GM19372 (cell line): ENCODE measurements at regions not wholly inside any gene's neighbourhood (a gene's known extent, or its start where the extent isn't known, plus 50 kb on each side); places are given as distances from the start of the nearest gene placed in this dataset.
"Not testable (repeated sequence)": the region's sequence is repeated elsewhere in the genome, so short reads cannot be mapped to it uniquely, and the experiment has no call there.

Experiments
- ATAC-seq: cut with Tn5 transposase; IDR thresholded peaks from one replicate; pipeline ENCODE4 v1.9.1; 2021; ENCODE audit warnings: mild to moderate bottlenecking, low read depth, moderate library complexity; ENCODE audit not compliant: unreplicated experiment

GRCh38 chr16:22572331-22573224 lies 61.9 kb downstream of the NPIPB5 start:
- not testable (repeated sequence) for ATAC-seq

- peak; percentile 82 for ATAC-seq
Measured at GRCh38 chr16:22573225-22573530, 62.5 kb downstream of the NPIPB5 start.

- not testable (repeated sequence) for ATAC-seq
Measured at GRCh38 chr16:22576506-22576905, 65.8 kb downstream of the NPIPB5 start.

- not testable (repeated sequence) for ATAC-seq
Measured at GRCh38 chr16:22583195-22583594, 72.5 kb downstream of the NPIPB5 start.

- not testable (repeated sequence) for ATAC-seq
Measured at GRCh38 chr16:22584459-22584858, 73.8 kb downstream of the NPIPB5 start.

DNA sequence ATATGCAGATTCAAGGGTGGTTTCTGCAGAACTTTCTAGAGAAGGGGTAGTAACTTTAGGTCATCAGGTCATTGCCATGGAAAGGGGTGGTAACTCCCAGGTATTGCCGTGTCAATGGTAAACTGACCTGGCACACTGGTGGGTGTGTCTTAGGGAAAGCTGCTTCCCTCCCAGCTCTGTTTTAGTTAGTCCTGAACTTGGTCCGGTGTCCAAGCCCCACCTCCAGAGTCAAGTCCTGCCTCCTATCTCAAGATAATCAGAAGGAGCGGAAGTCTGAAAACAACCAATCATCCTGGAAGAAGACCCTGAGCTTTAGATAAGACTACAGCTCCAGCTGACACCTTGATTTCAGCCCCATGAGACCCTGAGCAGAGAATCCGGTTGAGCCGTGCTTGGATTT lies 74.2 kb downstream of the NPIPB5 start:
- ATAC-seq: not testable (repeated sequence)

DNA sequence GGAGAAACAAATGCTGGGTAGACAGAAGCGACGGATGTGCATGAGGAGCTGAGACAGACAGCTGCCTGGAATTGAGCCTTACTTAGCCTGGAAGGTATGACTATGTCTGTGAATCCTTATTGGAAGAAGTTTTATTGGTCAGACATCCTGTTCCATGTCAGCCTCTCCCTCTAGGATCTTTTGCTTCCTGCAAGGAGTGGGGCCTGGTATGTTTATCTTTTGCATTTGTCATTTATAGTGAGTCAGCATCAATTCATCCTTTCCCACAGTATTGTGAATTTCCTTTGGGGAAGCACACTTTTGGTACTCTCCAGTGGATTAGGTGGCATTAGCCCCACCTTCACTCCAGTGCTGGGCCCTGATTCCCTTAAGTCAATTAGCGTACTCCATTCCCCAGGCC lies 74.7 kb downstream of the NPIPB5 start:
- not testable (repeated sequence) for ATAC-seq

GRCh38 chr16:22586732-22587131 lies 76.0 kb downstream of the NPIPB5 start:
- ATAC-seq: not testable (repeated sequence)

DNA sequence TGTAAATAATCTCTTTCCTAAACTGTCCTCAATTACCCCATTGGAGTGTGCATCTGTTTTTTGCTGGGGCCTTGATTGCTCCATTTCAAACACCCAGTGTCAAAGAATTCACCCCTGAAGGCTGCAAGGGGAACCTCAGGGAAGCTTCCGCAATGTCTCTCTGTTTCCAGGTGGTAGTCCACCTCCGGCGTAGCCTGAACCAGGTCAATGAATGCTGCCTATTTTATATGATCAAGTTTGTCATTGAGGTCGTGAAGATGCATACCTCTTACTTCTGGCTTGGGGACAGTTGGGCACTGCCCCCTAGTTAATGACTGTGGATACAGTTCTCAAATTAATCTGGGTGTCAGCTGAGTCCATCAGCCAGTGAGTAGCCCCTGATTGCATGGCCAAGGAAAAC lies 79.1 kb downstream of the NPIPB5 start:
- not testable (repeated sequence) for ATAC-seq

- ATAC-seq: not testable (repeated sequence)
Measured at GRCh38 chr16:22596445-22597045, 85.9 kb downstream of the NPIPB5 start.

DNA sequence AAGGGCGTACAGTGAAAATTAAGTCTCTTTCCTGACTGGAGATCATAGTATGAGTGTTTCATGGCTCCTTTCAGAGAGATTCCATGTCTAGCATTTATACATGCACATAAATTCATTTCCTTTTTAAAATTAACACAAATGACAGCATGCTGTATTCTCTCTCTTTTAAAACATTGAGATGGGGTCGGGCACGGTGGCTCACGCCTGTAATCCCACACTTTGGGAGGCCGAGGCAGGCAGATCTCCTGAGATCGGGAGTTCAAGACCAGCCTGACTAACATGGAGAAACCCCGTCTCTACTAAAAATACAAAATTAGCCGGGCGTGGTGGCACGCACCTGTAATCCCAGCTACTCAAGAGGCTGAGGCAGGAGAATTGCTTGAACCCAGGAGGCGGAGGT lies 93.1 kb downstream of the NPIPB5 start:
- not testable (repeated sequence) for ATAC-seq

DNA sequence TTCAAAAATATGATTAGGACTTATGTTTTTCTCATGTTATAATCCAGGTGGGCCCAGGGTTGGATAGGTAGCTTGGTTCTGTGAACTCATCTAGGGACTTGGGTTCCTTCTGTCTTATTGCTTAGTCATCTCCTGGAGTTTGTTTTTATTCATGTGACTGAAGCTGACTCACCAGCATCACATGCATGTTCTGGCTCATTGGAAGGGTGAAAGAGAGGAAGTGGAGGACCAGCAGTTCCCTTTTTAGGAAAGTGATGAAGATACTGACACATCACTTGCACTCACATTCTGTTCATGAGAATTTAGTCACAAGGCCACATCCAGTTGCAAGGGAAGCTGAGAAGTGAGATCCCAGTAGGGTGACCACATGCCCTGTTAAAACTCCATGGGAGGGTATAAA lies 95.9 kb downstream of the NPIPB5 start:
- not testable (repeated sequence) for ATAC-seq

- ATAC-seq: not testable (repeated sequence)
Measured at GRCh38 chr16:22609798-22610197, 99.1 kb downstream of the NPIPB5 start.

- not testable (repeated sequence) for ATAC-seq
Measured at GRCh38 chr16:22611128-22611527, 100.4 kb downstream of the NPIPB5 start.

GRCh38 chr16:22614271-22614947 lies 103.7 kb downstream of the NPIPB5 start:
- no peak for ATAC-seq

DNA sequence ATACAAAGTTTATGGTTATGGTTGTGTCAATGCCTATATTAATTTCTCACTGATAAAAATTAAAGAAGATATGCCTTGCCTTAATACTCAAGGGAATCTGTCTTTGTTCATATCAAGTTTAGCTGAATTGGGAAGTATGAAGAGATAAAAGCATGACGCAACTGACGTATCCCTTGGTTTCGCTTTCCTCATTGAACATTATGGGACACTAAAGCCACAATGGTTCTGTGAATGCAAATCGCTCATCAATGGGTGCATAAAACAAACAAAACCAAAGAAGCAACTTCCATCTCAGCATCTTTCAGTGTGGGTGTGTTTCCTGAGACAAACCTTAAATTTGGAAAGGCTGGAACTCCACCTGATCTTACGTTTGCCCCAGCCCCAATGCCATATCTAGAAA lies 108.2 kb downstream of the NPIPB5 start:
- ATAC-seq: no peak

DNA sequence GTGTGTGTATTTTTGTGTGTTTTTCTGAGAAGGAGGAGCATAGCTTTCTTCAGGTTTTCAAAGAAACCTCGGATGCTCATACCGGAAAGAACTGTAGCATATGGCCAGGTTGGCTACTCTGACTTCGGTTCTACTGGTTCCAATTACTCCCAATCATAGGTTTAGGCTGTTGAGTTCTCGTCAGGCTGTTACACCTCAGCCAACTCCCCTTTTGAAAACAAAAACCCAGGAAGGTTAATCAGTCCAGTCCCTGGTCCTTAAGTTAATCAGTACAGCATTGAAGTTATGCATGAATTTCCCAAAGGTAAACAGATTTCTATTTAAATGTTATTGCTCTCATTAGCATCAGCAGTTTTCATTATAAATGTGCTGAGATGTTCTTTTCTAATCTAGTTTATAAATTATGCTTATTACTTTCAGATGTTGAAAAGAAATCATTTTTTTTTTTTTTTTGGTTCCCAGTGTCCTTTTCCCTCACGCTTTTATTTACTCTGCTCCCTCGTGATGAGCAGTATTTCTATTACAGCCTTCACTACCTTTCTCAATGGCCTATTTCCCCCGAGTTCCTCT lies 111.0 kb downstream of the NPIPB5 start:
- ATAC-seq: no peak

DNA sequence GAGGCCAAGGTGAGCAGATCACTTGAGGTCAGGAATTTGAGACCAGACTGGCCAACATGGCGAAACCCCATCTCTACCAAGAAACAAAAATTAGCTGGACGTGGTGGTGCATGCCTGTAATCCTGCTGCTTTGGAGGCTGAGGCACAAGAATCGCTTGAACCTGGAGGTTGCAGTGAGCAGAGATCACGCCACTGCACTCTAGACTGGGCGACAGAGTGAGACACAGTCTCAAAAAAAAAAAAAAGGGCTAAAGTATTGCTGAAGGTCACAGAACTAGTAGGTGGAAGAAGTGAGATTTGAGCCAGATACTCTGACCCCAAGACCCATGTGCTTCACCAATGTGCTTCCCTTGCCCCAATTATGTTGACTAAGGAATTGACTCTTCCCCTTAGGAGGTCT lies 112.0 kb downstream of the NPIPB5 start:
- no peak for ATAC-seq

DNA sequence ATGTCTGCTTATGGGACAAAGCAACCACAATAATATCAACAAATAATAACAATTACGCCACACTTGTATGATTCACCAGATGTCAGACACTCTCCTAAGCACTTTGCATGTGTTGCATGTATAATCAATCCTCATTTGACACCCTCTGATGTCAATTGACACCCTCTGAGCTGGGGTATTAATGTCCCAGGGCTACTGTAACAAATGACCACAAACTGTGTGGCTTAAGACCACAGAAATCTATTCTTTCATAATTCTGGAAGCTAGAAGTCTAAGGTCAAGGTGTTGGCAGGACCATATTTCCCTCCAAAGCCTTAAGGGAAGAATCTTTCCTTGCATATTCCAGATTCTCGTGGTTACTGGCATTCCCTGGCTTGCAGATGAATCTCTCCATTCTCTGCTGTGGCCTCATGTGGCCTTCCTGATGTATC lies 112.7 kb downstream of the NPIPB5 start:
- ATAC-seq: no peak

GRCh38 chr16:22624038-22624799 lies 113.5 kb downstream of the NPIPB5 start:
- ATAC-seq: no peak
